ENCODE measurements at regions not wholly inside any gene's neighbourhood (a gene's known extent, or its start where the extent isn't known, plus 50 kb on each side); places are given as distances from the start of the nearest gene placed in this dataset.

DNA sequence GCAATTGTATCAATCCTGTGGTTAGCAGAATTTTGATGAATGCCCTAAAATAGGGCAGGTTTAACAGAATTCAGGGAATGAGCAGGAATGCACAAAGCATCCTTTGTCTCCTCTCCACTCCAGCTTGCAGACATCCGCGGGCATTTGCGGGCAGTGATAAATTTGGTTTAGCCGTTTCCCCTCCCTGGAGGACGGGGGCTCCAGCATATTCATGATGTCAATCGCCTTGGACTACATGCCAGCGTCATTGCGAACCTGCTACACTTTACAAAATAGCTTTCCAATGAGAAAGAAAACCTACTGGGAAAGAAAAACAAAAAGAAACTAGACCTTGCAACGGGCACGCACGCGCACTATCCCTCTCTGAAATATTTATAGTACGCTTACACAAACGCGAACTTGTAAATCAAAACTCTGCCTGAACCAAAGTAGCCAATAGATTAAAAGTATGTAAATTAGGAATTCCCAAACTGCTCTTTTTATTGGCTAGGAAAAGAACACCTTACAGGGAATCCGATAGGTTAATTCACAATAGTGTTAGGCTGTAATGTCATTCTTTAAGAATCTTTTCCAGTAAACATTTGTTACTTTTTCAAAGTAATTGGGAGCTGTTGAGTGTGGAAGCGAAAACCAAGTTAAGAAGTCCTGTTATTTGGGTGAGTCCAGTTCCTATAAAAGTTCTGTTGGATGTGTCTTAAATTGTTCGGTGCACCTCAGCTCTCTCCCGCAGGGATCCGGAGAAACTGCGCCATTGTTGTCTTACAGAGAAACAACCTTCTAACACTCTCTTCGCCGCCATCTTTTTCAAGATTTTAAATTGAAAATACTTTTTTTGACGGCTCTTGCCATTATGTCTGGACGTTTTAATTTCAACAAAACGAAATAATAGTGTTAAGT is 136.7 kb downstream of the HFE start:
- H3K9me3 Mint-ChIP-seq (ENCODE audit: unreplicated experiment), result peaks cover 1% of the 10 kb centered on the region
- H3K27me3 Mint-ChIP-seq (ENCODE audit: unreplicated experiment), result no peaks in the 10 kb centered on the region
- TF ChIP-seq, protein P1, sequence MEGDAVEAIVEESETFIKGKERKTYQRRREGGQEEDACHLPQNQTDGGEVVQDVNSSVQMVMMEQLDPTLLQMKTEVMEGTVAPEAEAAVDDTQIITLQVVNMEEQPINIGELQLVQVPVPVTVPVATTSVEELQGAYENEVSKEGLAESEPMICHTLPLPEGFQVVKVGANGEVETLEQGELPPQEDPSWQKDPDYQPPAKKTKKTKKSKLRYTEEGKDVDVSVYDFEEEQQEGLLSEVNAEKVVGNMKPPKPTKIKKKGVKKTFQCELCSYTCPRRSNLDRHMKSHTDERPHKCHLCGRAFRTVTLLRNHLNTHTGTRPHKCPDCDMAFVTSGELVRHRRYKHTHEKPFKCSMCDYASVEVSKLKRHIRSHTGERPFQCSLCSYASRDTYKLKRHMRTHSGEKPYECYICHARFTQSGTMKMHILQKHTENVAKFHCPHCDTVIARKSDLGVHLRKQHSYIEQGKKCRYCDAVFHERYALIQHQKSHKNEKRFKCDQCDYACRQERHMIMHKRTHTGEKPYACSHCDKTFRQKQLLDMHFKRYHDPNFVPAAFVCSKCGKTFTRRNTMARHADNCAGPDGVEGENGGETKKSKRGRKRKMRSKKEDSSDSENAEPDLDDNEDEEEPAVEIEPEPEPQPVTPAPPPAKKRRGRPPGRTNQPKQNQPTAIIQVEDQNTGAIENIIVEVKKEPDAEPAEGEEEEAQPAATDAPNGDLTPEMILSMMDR (IDR thresholded peaks at IDR 0.05; ENCODE audit: partially characterized antibody, unreplicated experiment), result no peak
- DNase-seq, result peak; percentile 62
- no peak overlapping the region for H3K27ac Mint-ChIP-seq (ENCODE audit: unreplicated experiment)
- no peak overlapping the region for H3K4me3 Mint-ChIP-seq (ENCODE audit: unreplicated experiment)
- H3K36me3 Mint-ChIP-seq (ENCODE audit: unreplicated experiment), result no peaks in the 10 kb centered on the region
- H3K4me1 Mint-ChIP-seq (ENCODE audit: low read depth, unreplicated experiment), result peaks cover 3% of the 10 kb centered on the region

DNA sequence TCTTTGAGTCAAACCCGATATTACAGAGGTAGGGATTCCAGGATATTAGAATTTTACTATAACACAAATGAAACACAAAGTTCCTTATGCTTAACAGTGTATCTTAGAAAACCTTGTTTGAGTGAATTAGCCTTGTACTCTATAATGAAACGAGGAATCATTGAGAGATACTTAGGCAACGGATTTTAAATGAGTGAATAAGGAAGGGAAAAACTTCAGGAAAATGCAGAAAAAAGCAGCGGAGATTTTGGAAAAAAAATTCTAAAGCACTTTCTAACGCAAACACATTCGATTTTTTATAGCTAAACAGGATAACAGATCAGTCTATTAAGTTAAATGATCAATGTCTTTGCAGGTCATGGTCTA is 137.3 kb downstream of the HFE start:
- H3K4me1 Mint-ChIP-seq (ENCODE audit: low read depth, unreplicated experiment), result peaks cover 3% of the 10 kb centered on the region
- no peaks in the 10 kb centered on the region for H3K36me3 Mint-ChIP-seq (ENCODE audit: unreplicated experiment)
- DNase-seq, result no peak
- H3K27ac Mint-ChIP-seq (ENCODE audit: unreplicated experiment), result no peak overlapping the region
- no peaks in the 10 kb centered on the region for H3K27me3 Mint-ChIP-seq (ENCODE audit: unreplicated experiment)
- H3K9me3 Mint-ChIP-seq (ENCODE audit: unreplicated experiment), result peaks cover 1% of the 10 kb centered on the region
- H3K4me3 Mint-ChIP-seq (ENCODE audit: unreplicated experiment), result no peak overlapping the region
- TF ChIP-seq, protein P1 (IDR thresholded peaks at IDR 0.05; ENCODE audit: partially characterized antibody, unreplicated experiment), result no peak

- DNase-seq, result peak; percentile 74
- H3K4me1 Mint-ChIP-seq (ENCODE audit: low read depth, unreplicated experiment), result no peaks in the 10 kb centered on the region
- H3K9me3 Mint-ChIP-seq (ENCODE audit: unreplicated experiment), result peaks cover 1% of the 10 kb centered on the region
- no peaks in the 10 kb centered on the region for H3K27me3 Mint-ChIP-seq (ENCODE audit: unreplicated experiment)
- TF ChIP-seq, protein P1 (IDR thresholded peaks at IDR 0.05; ENCODE audit: partially characterized antibody, unreplicated experiment), result no peak
- no peaks in the 10 kb centered on the region for H3K36me3 Mint-ChIP-seq (ENCODE audit: unreplicated experiment)
- no peak overlapping the region for H3K27ac Mint-ChIP-seq (ENCODE audit: unreplicated experiment)
- H3K4me3 Mint-ChIP-seq (ENCODE audit: unreplicated experiment), result no peak overlapping the region
Observed at GRCh38 chr6:26224940-26225847, 138.0 kb downstream of the HFE start.

DNA sequence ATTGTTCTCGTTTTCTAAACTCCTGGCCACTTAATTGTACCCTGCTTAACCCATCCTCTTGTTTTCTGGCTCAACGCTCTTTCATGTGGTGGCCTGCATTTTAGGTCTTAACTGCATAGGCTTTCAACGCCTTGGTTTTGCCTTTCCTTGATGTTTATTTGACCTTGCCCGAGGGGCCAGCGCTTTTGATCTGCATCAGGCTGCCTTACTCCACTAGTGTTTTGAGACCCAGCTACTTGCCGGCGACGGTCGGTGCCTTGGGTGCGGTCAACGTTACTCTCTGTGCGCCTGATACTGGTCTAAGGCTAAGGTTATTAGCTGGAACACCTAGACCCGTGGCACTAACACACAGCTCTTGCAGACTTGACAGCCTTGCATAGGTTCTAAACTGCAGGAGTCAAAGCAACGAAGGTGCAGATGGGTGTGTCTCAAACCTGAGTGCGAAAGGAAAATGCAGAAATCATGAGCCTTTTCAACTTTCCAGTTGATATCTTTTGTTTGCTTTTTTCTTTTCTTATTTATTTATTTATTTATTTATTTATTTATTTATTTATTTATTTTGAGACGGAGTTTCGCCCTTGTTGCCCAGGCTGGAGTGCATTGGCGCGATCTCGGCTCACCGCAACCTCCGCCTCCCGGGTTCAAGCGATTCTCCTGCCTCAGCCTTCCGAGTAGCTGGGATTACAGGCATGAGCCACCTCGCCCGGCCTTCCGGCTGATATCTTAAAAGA is 138.8 kb downstream of the HFE start:
- H3K36me3 Mint-ChIP-seq (ENCODE audit: unreplicated experiment), result no peaks in the 10 kb centered on the region
- DNase-seq, result no peak
- H3K27me3 Mint-ChIP-seq (ENCODE audit: unreplicated experiment), result no peaks in the 10 kb centered on the region
- H3K4me1 Mint-ChIP-seq (ENCODE audit: low read depth, unreplicated experiment), result no peaks in the 10 kb centered on the region
- H3K9me3 Mint-ChIP-seq (ENCODE audit: unreplicated experiment), result peaks cover 1% of the 10 kb centered on the region
- TF ChIP-seq, protein P1 (IDR thresholded peaks at IDR 0.05; ENCODE audit: partially characterized antibody, unreplicated experiment), result no peak
- peak overlapping the region; percentile 79 for H3K4me3 Mint-ChIP-seq (ENCODE audit: unreplicated experiment)
- H3K27ac Mint-ChIP-seq (ENCODE audit: unreplicated experiment), result peak overlapping the region; percentile 77
